Karpas-422 (cell line): ENCODE measurements at regions not wholly inside any gene's neighbourhood (a gene's known extent, or its start where the extent isn't known, plus 50 kb on each side); places are given as distances from the start of the nearest gene placed in this dataset.

Experiments
- DNase-seq: peaks from one replicate; pipeline ENCODE4 v3.0.0-alpha.2; 2015
- H2AFZ ChIP-seq: fragments of 200-600 bp; sonication (generic); 2 replicates; pipeline ENCODE4 v1.6.1; 2014; ENCODE audit warnings: antibody characterized with exemption, low read length, mixed read lengths
- H3K27ac ChIP-seq: fragments of 200-600 bp; sonication (generic); 2 replicates; pipeline ENCODE4 v1.5.1; 2014; ENCODE audit warnings: mild to moderate bottlenecking, low read length, moderate library complexity
- H3K27me3 ChIP-seq: fragments of 200-600 bp; sonication (generic); 2 replicates; pipeline ENCODE4 v1.6.1; 2014; ENCODE audit warnings: low read length, mixed read lengths
- H3K36me3 ChIP-seq: fragments of 200-600 bp; sonication (generic); 2 replicates; pipeline ENCODE4 v1.6.1; 2014; ENCODE audit warnings: low read length, mixed read lengths; ENCODE audit not compliant: insufficient read depth
- H3K4me1 ChIP-seq: fragments of 200-600 bp; sonication (generic); 2 replicates; pipeline ENCODE4 v1.6.1; 2014; ENCODE audit warnings: mild to moderate bottlenecking, low read length, mixed read lengths
- H3K4me2 ChIP-seq: fragments of 200-600 bp; sonication (generic); 2 replicates; pipeline ENCODE4 v1.6.1; 2014; ENCODE audit warnings: low read length, low read depth, mild to moderate bottlenecking; ENCODE audit not compliant: poor library complexity, severe bottlenecking
- H3K4me3 ChIP-seq: fragments of 200-600 bp; sonication (generic); 2 replicates; pipeline ENCODE4 v1.5.1; 2014; ENCODE audit warnings: mild to moderate bottlenecking, antibody characterized with exemption, low read length, mixed read lengths
- H3K79me2 ChIP-seq: fragments of 200-600 bp; sonication (generic); 2 replicates; pipeline ENCODE4 v1.6.1; 2014; ENCODE audit warnings: mild to moderate bottlenecking, low read length, mixed read lengths
- H3K9ac ChIP-seq: fragments of 200-600 bp; sonication (generic); 2 replicates; pipeline ENCODE4 v1.6.0; 2014; ENCODE audit warnings: low read length
- H3K9me2 ChIP-seq: fragments of 200-600 bp; sonication (generic), shearing (Covaris generic); replicated peaks from 2 replicates; pipeline ENCODE4 v1.6.0; 2014; ENCODE audit warnings: mild to moderate bottlenecking, low read length, moderate library complexity; ENCODE audit not compliant: insufficient read depth
- H3K9me3 ChIP-seq: fragments of 300-700, 200-600 bp; sonication (generic); 2 replicates; pipeline ENCODE4 v1.6.1; 2014; ENCODE audit warnings: low read length, mixed read lengths
- H4K20me1 ChIP-seq: fragments of 200-600 bp; sonication (generic); 2 replicates; pipeline ENCODE4 v1.6.1; 2014; ENCODE audit warnings: mild to moderate bottlenecking, antibody characterized with exemption, low read length, low read depth; ENCODE audit not compliant: insufficient read depth

DNA sequence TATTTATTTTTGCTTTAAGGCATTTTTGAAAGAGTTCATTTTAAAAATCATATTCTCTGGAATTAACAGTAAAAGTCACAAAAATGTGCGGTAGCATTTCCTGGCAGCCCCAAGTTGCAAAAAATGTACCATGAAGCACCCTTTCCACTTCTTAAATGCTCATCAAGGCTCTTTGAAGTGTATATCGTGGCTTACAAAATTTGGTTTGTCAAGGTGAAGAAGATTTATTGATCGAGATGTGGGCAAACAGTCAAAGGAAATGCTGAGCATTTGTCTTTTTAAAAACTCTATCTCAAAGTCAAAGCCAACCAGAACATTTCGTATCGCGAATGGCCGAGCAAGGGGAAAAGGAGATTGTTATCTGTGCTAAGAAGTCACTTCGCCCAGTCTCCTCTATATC lies 277.5 kb upstream of the KAZN start:
- no peak overlapping the region for H3K4me2 ChIP-seq

GRCh38 chr1:14321422-14321821 lies 277.1 kb upstream of the KAZN start:
- Histone ChIP-seq H3K9ac (no peak overlapping the region), H3K27me3 (peaks cover 3% of the 10 kb centered on the region; the same call in 1 of the 2 replicates), H3K9me3 (no peaks in the 10 kb centered on the region), H3K36me3 (no peaks in the 10 kb centered on the region), H3K4me3 (no peak overlapping the region), H3K4me2 (no peak overlapping the region), H3K27ac (no peak overlapping the region), H3K4me1 (peaks cover 4% of the 10 kb centered on the region; the same call in 1 of the 2 replicates), H3K9me2 (no peaks in the 10 kb centered on the region), H2AFZ (no peak overlapping the region), H3K79me2 (no peaks in the 10 kb centered on the region), H4K20me1 (no peaks in the 10 kb centered on the region)
- no peak for DNase-seq

More for the DNA sequence above, 277.5 kb upstream of the KAZN start:
- Histone ChIP-seq H3K79me2 (no peaks in the 10 kb centered on the region), H2AFZ (no peak overlapping the region), H3K27me3 (peaks cover 3% of the 10 kb centered on the region; the same call in 1 of the 2 replicates), H3K27ac (no peak overlapping the region), H3K9me2 (no peaks in the 10 kb centered on the region), H3K4me1 (peaks cover 4% of the 10 kb centered on the region; the same call in 1 of the 2 replicates), H4K20me1 (no peaks in the 10 kb centered on the region), H3K9me3 (no peaks in the 10 kb centered on the region), H3K9ac (no peak overlapping the region), H3K36me3 (no peaks in the 10 kb centered on the region), H3K4me3 (no peak overlapping the region)
- DNase-seq = no peak

DNA sequence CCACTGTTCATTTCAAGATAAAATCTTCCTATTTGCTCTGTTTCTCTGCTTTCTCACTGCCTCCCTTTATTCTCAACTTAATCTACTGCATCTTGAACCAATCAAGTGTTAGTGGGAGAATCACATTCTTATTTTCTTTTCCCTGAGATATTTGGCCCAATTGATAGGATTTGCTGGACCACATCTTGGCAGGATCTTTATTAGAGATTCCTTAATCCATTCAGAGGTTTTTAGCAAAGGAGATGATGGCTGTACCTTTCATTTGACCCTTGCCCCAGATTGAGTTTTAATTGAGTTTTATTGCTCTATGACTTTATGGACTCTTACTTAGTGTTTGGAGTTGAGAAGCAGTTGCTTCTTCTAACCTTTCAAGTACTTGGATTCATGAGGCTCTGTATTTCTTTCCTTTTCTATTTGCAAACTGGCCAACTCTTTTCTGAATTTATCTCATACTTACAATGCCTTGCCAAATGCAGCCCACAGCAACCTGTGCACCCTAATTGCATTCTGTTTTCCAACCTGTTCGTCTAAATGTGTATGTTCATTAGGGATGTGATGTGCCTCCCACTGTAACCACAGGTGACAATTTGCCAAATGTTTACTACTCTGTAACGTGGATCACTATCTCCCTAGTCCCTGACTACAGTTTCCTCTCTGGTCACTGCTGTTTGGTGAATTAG lies 274.8 kb upstream of the KAZN start:
- Histone ChIP-seq H4K20me1 (no peaks in the 10 kb centered on the region), H3K4me1 (peaks cover 4% of the 10 kb centered on the region; the same call in 1 of the 2 replicates), H3K4me3 (no peak overlapping the region), H2AFZ (no peak overlapping the region), H3K9me2 (no peaks in the 10 kb centered on the region), H3K9ac (no peak overlapping the region), H3K4me2 (no peak overlapping the region), H3K9me3 (no peaks in the 10 kb centered on the region), H3K27ac (no peak overlapping the region), H3K79me2 (no peaks in the 10 kb centered on the region), H3K27me3 (peaks cover 3% of the 10 kb centered on the region; the same call in 1 of the 2 replicates), H3K36me3 (no peaks in the 10 kb centered on the region)
- no peak for DNase-seq

DNA sequence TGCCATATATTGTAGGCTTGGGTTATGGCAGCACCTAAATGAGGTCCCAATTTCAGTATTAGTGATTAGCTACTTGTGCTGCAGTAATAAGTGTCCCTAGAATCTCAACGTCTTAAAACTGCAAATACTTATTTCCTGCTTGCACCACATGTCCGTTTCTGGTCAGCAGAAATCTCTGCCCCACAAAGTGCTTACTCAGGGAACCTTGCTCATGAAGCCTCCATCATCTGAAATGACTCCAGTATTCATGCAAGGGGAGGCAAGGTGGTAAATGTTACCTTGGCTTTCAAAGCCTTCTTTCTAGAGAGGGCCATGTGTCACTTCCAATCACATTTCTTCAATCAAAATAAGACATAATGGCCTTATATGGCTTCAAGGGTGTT lies 274.2 kb upstream of the KAZN start:
- Histone ChIP-seq H4K20me1 (no peaks in the 10 kb centered on the region), H3K36me3 (no peaks in the 10 kb centered on the region), H3K9me3 (no peaks in the 10 kb centered on the region), H3K4me1 (peaks cover 4% of the 10 kb centered on the region; the same call in 1 of the 2 replicates), H3K4me3 (no peak overlapping the region), H3K27ac (no peak overlapping the region), H3K9ac (no peak overlapping the region), H3K4me2 (no peak overlapping the region), H2AFZ (no peak overlapping the region), H3K79me2 (no peaks in the 10 kb centered on the region), H3K9me2 (no peaks in the 10 kb centered on the region), H3K27me3 (peaks cover 3% of the 10 kb centered on the region; the same call in 1 of the 2 replicates)
- DNase-seq = no peak

DNA sequence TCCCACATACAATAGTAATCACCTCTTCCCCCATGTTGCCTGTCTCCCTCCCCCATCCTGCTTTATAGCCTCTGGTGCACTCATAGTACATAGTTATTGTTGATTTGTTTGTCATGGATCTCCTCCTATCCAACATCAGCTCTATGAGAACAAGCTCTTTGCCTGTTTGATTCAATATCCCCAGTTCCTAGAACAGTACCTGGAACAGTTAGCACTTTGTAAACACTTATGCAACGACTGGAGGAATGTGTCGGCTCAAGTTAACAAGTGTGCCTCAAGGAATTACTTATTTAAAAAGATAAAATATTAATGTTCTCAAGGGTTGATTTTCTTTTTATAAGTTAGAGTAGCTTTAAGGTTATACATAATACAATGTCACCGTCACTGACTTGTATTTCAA lies 271.6 kb upstream of the KAZN start:
- Histone ChIP-seq H3K79me2 (no peaks in the 10 kb centered on the region), H3K36me3 (no peaks in the 10 kb centered on the region), H3K4me2 (no peak overlapping the region), H3K27me3 (peaks cover 3% of the 10 kb centered on the region; the same call in 1 of the 2 replicates), H3K4me3 (no peak overlapping the region), H3K9ac (no peak overlapping the region), H3K4me1 (peaks cover under 1% of the 10 kb centered on the region; the same call in 1 of the 2 replicates), H2AFZ (no peak overlapping the region), H3K27ac (no peak overlapping the region), H3K9me2 (no peaks in the 10 kb centered on the region), H3K9me3 (0 out of 2 replicates have a peak, but pooled peaks cover 3% of the 10 kb centered on the region), H4K20me1 (no peaks in the 10 kb centered on the region)
- DNase-seq = no peak

DNA sequence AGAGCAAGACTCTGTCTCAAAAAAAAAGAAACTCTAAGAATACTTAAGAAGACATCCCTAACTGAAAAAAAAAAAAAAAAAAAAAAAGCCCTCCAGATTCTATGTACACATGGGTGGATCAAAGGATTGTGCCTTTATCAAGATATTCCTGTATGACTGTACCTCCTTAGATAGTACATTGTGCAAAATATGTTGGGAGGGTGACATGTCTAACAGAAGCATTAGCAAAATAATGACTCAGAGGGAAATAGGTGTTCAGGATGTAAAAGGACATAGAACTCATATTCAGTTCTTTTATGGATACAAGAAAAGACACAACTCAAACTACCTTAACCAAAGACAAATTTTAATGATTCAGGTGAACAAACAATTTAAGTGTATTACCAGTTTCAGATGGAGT lies 269.8 kb upstream of the KAZN start:
- no peak overlapping the region for H3K4me3 ChIP-seq
- 0 out of 2 replicates have a peak, but pooled peaks cover 3% of the 10 kb centered on the region for H3K9me3 ChIP-seq
- no peaks in the 10 kb centered on the region for H4K20me1 ChIP-seq
- no peak overlapping the region for H3K4me2 ChIP-seq
- no peak overlapping the region for H3K9ac ChIP-seq
- H3K4me1 ChIP-seq = no peaks in the 10 kb centered on the region
- no peaks in the 10 kb centered on the region for H3K9me2 ChIP-seq
- no peak overlapping the region for H2AFZ ChIP-seq
- H3K27ac ChIP-seq = no peak overlapping the region
- H3K36me3 ChIP-seq = no peaks in the 10 kb centered on the region
- DNase-seq = no peak
- no peaks in the 10 kb centered on the region for H3K79me2 ChIP-seq
- no peaks in the 10 kb centered on the region for H3K27me3 ChIP-seq

DNA sequence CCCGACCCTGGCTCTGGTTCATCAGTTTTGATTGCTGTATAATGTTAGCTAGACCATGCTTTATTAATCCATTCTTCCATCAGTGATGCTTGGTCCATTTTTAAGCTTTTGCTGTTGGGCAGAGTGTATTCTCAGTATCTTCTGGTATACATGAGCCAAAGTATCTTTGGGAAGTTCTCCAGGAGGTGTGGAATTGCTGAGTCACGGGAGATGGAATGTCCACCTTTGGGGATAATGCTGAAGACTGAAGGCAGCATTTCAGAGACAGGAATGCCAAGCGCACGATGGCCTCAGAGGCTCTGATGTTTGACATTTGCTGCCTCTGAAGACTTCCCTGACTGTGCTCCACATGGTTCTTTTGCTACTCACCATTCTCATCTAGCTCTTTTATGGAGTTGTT lies 266.3 kb upstream of the KAZN start:
- Histone ChIP-seq H3K9me3 (0 out of 2 replicates have a peak, but pooled peaks cover 3% of the 10 kb centered on the region), H3K27ac (no peak overlapping the region), H3K79me2 (no peaks in the 10 kb centered on the region), H4K20me1 (no peaks in the 10 kb centered on the region), H3K4me1 (peaks cover 8% of the 10 kb centered on the region), H3K4me3 (no peak overlapping the region), H3K36me3 (no peaks in the 10 kb centered on the region), H3K9me2 (no peaks in the 10 kb centered on the region), H3K9ac (no peak overlapping the region), H2AFZ (no peak overlapping the region), H3K27me3 (no peaks in the 10 kb centered on the region), H3K4me2 (no peak overlapping the region)
- no peak for DNase-seq

DNA sequence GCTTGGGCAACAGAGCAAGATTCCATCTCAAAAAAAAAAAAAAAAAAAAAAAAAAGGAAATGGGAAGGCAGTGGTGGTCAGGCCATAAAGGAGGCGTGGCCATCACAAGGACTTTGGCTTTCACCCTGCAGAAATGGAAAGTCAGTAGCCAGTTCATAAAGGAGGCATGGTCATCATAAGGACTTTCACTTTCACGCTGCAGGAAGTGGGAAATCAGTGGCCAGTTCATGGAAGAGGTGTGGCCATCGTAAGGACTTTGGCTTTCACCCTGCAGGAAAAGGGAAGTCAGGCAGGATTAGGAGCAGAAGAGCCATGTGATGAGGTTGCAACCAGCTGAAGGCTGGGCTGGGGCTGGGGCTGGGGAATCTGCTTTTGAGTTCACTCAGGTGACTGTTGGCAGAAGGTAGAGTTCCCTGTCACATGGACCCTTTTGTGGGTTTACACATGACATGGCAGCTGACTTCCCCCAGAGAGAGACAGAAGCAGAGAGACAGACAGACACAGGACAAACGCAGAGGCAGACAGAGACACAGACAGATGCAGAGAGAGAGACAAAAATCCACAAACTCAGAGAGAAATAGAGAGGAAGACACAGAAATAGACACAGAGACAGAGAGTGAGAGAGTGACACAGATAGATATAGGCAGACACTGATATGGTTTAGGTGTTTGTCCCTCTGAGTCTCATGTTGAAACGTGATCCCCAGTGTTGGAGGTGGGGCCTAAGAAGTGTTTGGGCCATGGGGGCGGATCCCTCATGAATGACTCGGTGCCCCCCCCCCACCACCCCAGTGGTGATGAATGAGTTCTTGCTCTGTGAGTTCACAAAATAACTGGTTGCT lies 263.9 kb upstream of the KAZN start:
- Histone ChIP-seq H3K27me3 (no peaks in the 10 kb centered on the region), H3K27ac (no peak overlapping the region)

More for the DNA sequence above, 263.9 kb upstream of the KAZN start:
- Histone ChIP-seq H2AFZ (peak overlapping the region; percentile 6), H3K4me2 (peak overlapping the region; percentile 13), H3K79me2 (no peaks in the 10 kb centered on the region), H3K4me1 (peaks cover 8% of the 10 kb centered on the region), H3K36me3 (no peaks in the 10 kb centered on the region), H3K9me2 (no peaks in the 10 kb centered on the region), H3K9me3 (0 out of 2 replicates have a peak, but pooled peaks cover 3% of the 10 kb centered on the region), H4K20me1 (no peaks in the 10 kb centered on the region), H3K4me3 (no peak overlapping the region), H3K9ac (0 out of 2 replicates have a peak overlapping the region, but pooled peaks have one; percentile 1)
- no peak for DNase-seq
